ENCODE measurements at regions not wholly inside any gene's neighbourhood (a gene's known extent, or its start where the extent isn't known, plus 50 kb on each side); places are given as distances from the start of the nearest gene placed in this dataset.

DNA sequence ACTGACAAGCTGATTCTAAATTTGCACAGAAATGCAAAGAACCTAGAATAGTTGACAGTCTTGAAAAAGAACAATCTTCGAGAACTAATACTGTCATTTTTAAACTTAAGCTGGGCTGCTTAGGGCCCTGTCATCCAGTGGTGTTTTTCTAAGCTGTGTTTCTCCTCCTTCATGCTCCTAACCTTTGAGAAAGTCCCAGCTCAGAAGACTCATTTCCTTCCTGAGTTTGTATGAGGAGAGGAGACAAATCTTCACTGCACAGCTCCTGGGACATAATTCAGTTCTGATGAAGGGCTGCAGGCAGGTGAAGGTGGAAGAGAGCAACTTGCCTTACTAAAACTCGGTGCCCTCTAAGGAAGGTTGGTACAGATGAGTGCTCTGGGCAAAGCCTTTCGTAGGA is 109.5 kb upstream of the ANKRD55 start:
- TF ChIP-seq FOXP2 (optimal IDR thresholded peaks at IDR 0.05; ENCODE audit: borderline replicate concordance, extremely low read depth, extremely low read length, insufficient read depth) (no peak), REST (IDR thresholded peaks at IDR 0.05; ENCODE audit: insufficient read depth in 1 of 2, low read depth in 2 of 2, low read length in 2 of 2) (no peak), POLR2AphosphoS5 (IDR thresholded peaks at IDR 0.05; ENCODE audit: low read depth, low read length) (no peak), TAF1 (IDR thresholded peaks at IDR 0.05; ENCODE audit: borderline replicate concordance, insufficient read depth, low read length) (no peak), SIN3A (IDR thresholded peaks at IDR 0.05; ENCODE audit: borderline replicate concordance, insufficient read depth, low read length) (no peak)

Measured in PFSK-1 (cell line).